Erythroblast (primary cell): ENCODE measurements at regions not wholly inside any gene's neighbourhood (a gene's known extent, or its start where the extent isn't known, plus 50 kb on each side); places are given as distances from the start of the nearest gene placed in this dataset.

Experiments
- DNase-seq, 2 experiments: peaks; one replicate each; lab custom pipeline; 2025; lab: John Stamatoyannopoulos, UW
- GATA1 ChIP-seq: IDR thresholded peaks from 2 replicates; pipeline ENCODE4 v1.6.1; 2011; ENCODE audit warnings: low read depth, mild to moderate bottlenecking, control low read depth, low read length, moderate library complexity
- POLR2A ChIP-seq: IDR thresholded peaks from 2 replicates; pipeline ENCODE4 v1.6.1; 2011; ENCODE audit warnings: mild to moderate bottlenecking, low read length

GRCh38 chr5:143761663-143762062 lies 50.3 kb upstream of the HMHB1 start:
- TF ChIP-seq GATA1: no peak
- no peak for TF ChIP-seq POLR2A
- DNase-seq: no peak

DNA sequence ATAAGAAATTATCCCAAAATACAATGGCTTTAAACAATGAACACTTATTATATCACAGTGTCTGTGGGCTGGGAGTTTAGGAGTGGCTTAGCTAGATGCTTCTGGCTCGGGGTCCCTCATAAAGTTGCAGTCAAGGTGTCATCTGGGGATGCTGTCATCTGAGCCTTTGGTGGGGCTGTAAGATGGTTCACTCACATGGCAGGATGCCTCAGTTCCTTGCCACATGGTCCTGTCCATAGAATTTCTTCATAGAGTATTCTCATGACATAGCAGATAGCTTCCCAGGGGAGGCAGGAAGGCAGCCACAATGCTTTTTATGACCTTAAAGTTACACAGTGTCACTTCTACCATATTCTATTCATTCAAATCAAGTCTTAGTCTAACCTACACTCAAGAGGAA lies 51.2 kb upstream of the HMHB1 start:
- TF ChIP-seq POLR2A: no peak
- no peak for TF ChIP-seq GATA1
- DNase-seq: no peak

- no peak for TF ChIP-seq POLR2A
- no peak for TF ChIP-seq GATA1
- DNase-seq: no peak
These were observed 51.8 kb upstream of the HMHB1 start for GRCh38 chr5:143760131-143760505.

DNA sequence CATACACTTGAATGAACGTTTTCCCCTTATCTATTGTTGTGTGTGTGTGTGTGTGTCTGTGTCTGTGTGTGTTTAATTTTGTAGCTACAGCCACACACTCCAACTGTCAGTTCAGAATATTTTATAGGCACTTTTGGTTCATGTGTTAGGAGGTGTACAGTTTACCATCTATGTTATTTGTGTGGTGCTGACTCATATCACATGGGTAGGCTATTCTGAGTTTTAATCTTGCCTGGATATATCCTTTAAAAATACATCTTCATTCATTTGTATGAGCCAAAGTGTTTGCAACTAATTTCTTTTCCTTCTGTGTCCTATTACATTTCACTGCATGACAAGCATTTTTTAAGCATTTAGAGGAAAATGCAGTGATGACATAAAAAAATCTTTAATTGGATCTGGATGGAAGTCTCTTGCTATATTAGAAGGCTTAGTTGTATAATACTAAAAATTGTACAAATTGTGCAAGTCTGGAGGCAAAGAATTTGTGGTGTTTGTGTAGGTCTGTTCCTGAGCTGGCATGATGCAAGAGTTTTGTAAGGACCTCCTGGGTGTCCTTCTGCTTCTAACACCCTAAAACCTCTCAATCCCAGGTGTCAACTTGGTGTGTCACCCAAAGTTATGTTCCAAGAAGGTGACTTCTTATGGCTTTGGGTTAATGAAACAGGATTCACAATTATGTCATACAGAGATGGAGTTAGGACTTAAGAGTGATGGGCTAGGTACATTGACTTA lies 52.4 kb upstream of the HMHB1 start:
- no peak for DNase-seq
- no peak for TF ChIP-seq GATA1
- no peak for TF ChIP-seq POLR2A

DNA sequence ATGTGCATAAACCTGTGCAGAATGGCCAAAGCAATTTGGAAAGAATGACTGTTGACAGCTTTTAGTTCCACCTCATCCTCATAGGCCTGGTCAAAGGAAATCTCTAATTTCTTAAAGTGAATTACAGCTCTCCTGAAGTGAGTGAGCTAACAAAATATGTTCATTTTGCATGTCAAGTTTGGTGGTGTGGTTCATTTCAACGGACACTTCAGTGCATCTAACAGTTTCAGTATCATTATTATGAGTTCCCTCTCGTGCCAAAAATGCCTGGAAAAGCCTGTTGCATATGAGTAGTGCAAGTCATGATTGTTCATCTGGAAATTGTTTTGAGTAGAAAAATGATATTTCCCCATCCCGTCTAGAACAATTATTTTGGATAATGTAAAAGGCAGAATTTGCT lies 53.2 kb upstream of the HMHB1 start:
- TF ChIP-seq POLR2A: no peak
- TF ChIP-seq GATA1: no peak
- DNase-seq: no peak

DNA sequence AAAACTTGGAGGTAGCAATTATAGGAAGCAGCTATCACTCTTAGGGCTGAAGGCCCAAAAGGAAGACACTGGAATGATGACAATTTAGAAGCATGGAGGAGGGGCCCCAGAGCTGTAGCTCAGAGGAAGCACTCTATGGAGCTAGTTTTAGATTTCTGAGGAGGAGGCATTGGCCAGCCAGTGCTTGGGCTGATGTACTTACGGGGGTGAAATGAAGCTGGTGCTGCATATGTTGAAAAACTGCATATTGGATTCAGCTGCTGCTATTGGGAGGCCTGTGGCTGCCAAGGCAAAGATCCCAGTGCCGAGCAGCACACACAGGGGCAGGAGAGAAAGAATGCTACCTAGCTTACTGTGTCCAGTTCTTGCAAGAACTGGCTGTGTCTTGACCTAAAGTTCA lies 53.9 kb upstream of the HMHB1 start:
- TF ChIP-seq POLR2A (no peak), GATA1 (no peak)
- DNase-seq: no peak

DNA sequence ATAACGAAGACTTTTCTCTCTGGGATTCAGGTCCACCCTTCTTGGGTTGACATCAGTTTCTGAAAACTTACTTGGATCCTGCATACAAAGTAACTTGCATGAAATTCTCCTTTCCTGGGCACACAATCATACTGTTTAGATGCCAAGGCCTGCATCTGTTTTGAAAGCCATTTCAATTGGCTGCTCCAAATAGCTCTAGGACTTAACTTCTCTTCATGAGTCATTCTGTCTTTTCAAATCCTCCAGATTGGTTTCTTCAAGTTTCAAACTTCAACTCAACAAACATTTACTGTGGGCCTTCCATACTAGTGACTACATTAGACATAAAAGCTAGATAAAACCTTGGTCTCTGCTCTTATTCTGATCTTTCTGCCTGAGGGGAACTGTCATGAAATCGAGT lies 54.8 kb upstream of the HMHB1 start:
- DNase-seq: no peak
- TF ChIP-seq GATA1: no peak
- TF ChIP-seq POLR2A: no peak

GRCh38 chr5:143755966-143756365 lies 56.0 kb upstream of the HMHB1 start:
- no peak for TF ChIP-seq POLR2A
- no peak for TF ChIP-seq GATA1
- no peak for DNase-seq

GRCh38 chr5:143752165-143752850 lies 59.7 kb upstream of the HMHB1 start:
- TF ChIP-seq GATA1: no peak
- no peak for TF ChIP-seq POLR2A

DNA sequence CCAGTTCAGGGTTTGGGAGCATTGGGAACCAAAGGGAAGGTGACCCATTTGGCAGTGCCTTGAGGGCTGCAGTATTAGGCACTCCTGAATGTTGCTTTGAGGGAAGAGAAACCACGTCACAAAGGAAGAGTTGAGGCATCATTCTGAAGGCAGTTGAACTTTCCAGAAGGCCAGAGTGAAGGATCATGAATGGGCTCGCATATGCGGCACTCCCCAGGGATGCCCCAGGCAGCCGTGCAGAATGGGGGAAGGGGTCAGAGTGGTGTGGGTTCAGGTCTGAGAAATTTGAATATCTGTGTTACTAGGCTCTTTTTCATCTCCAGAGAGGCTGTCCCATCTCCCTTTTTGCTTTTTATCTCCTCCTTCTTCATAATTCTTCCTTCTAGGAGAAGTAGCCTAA lies 60.6 kb upstream of the HMHB1 start:
- TF ChIP-seq GATA1 (no peak), POLR2A (no peak)
- DNase-seq: no peak

More at GRCh38 chr5:143752165-143752850, 59.7 kb upstream of the HMHB1 start:
- no peak for DNase-seq

- no peak for DNase-seq
- TF ChIP-seq GATA1 (no peak), POLR2A (no peak)
These were observed 62.3 kb upstream of the HMHB1 start for GRCh38 chr5:143749581-143750205.

GRCh38 chr5:143748516-143748915 lies 63.4 kb upstream of the HMHB1 start:
- TF ChIP-seq GATA1: no peak
- TF ChIP-seq POLR2A: no peak
- no peak for DNase-seq

- no peak for DNase-seq
- TF ChIP-seq POLR2A (no peak), GATA1 (no peak)
These were observed 69.0 kb upstream of the HMHB1 start for GRCh38 chr5:143742951-143743350.

- no peak for DNase-seq
These were observed 70.5 kb upstream of the HMHB1 start for GRCh38 chr5:143741421-143741820.

More at GRCh38 chr5:143741421-143741820, 70.5 kb upstream of the HMHB1 start:
- TF ChIP-seq POLR2A (no peak), GATA1 (no peak)
